ENCODE measurements at regions not wholly inside any gene's neighbourhood (a gene's known extent, or its start where the extent isn't known, plus 50 kb on each side); places are given as distances from the start of the nearest gene placed in this dataset.

DNA sequence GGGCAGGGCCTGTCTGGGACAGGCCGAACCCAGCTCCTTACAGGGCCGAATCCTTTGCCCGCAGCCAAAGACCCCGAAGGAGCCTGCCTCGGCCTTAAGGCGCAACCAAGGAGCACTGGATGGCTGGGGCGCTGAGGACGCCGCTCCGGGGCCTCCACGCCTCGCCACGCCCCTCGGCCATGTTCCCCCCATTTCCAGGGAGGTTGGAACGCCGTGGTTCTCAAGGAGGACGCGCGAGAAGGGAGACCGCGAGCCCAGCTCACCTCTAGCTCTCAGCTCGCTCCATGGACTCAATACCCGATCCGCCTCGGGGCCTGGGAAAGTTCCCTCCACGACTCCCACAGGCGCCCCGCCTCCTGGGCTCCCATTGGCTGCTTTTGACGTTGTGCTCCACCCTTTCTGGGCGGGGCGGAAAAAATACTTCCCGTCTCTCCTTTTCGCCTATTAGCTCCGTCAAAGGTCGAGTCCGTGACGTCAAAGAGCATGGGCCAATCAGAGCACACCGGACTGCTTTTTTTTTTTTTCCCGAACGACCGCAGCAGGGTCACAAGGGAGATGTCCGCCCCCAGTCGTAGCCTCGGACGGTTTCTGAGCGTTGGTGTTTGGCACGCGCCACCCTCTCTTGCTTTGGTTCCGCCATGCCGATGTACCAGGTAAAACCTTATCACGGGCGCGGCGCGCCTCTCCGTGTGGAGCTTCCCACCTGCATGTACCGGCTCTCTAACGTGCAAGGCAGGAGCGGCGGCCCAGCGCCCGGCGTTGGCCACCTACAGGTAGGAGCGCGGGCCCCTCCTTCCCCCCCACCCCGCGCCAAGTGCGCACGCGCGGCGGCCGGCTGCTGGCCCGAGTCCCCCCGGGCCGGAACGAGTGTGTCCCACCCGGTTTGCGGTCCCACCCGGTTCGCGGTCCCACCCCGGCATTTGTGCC is 305.7 kb downstream of the TYW1 start:
- Histone ChIP-seq H3K4me2 (peak overlapping the region; percentile 78), H3K36me3 (ENCODE audit: insufficient read depth) (peaks cover 14% of the 10 kb centered on the region), H3K27ac (ENCODE audit: low read depth) (peak overlapping the region; percentile 93), H2AFZ (peak overlapping the region; percentile 90; the same call in 1 of the 2 replicates), H4K20me1 (replicated peaks; ENCODE audit: insufficient read depth) (no peaks in the 10 kb centered on the region; the same call in 1 of the 2 replicates), H3K79me2 (replicated peaks; ENCODE audit: insufficient read depth) (peaks cover 43% of the 10 kb centered on the region), H3K9me2 (ENCODE audit: insufficient read depth) (no peaks in the 10 kb centered on the region), H3K4me3 (peak overlapping the region; percentile 79), H3F3A (replicated peaks; ENCODE audit: low read depth) (no peaks in the 10 kb centered on the region), H3K4me1 (ENCODE audit: insufficient read depth) (no peaks in the 10 kb centered on the region), H3K27me3 (ENCODE audit: insufficient read depth) (no peaks in the 10 kb centered on the region)
- DNase-seq (ENCODE audit: low spot score) (peak; percentile 100), ATAC-seq (peak; percentile 90)
- H3K27ac Mint-ChIP-seq: peak overlapping the region; percentile 99
- peaks cover 3% of the 10 kb centered on the region; the same call in 2 of the 3 replicates for H3K4me1 Mint-ChIP-seq
- TF ChIP-seq EZH2 (IDR thresholded peaks at IDR 0.05; ENCODE audit: low read depth, unreplicated experiment) (no peak), ZNF331 (CRISPR knock-in tag; IDR thresholded peaks at IDR 0.05; ENCODE audit: low read depth) (no peak), JUNB (IDR thresholded peaks at IDR 0.05; ENCODE audit: unreplicated experiment) (no peak), ZNF114 (CRISPR knock-in tag; IDR thresholded peaks at IDR 0.05) (no peak), STAT1 (IDR thresholded peaks at IDR 0.05; ENCODE audit: unreplicated experiment) (no peak), NANOG (IDR thresholded peaks at IDR 0.05; ENCODE audit: borderline replicate concordance) (no peak), EZH2phosphoT487 (IDR thresholded peaks at IDR 0.05; ENCODE audit: unreplicated experiment) (no peak), POLR2AphosphoS5 (IDR thresholded peaks at IDR 0.05; ENCODE audit: low read depth) (peak; percentile 85), CREB1 (CRISPR knock-in tag; IDR thresholded peaks at IDR 0.05; ENCODE audit: low read depth) (peak; percentile 74)
- TF ChIP-seq, protein P1, sequence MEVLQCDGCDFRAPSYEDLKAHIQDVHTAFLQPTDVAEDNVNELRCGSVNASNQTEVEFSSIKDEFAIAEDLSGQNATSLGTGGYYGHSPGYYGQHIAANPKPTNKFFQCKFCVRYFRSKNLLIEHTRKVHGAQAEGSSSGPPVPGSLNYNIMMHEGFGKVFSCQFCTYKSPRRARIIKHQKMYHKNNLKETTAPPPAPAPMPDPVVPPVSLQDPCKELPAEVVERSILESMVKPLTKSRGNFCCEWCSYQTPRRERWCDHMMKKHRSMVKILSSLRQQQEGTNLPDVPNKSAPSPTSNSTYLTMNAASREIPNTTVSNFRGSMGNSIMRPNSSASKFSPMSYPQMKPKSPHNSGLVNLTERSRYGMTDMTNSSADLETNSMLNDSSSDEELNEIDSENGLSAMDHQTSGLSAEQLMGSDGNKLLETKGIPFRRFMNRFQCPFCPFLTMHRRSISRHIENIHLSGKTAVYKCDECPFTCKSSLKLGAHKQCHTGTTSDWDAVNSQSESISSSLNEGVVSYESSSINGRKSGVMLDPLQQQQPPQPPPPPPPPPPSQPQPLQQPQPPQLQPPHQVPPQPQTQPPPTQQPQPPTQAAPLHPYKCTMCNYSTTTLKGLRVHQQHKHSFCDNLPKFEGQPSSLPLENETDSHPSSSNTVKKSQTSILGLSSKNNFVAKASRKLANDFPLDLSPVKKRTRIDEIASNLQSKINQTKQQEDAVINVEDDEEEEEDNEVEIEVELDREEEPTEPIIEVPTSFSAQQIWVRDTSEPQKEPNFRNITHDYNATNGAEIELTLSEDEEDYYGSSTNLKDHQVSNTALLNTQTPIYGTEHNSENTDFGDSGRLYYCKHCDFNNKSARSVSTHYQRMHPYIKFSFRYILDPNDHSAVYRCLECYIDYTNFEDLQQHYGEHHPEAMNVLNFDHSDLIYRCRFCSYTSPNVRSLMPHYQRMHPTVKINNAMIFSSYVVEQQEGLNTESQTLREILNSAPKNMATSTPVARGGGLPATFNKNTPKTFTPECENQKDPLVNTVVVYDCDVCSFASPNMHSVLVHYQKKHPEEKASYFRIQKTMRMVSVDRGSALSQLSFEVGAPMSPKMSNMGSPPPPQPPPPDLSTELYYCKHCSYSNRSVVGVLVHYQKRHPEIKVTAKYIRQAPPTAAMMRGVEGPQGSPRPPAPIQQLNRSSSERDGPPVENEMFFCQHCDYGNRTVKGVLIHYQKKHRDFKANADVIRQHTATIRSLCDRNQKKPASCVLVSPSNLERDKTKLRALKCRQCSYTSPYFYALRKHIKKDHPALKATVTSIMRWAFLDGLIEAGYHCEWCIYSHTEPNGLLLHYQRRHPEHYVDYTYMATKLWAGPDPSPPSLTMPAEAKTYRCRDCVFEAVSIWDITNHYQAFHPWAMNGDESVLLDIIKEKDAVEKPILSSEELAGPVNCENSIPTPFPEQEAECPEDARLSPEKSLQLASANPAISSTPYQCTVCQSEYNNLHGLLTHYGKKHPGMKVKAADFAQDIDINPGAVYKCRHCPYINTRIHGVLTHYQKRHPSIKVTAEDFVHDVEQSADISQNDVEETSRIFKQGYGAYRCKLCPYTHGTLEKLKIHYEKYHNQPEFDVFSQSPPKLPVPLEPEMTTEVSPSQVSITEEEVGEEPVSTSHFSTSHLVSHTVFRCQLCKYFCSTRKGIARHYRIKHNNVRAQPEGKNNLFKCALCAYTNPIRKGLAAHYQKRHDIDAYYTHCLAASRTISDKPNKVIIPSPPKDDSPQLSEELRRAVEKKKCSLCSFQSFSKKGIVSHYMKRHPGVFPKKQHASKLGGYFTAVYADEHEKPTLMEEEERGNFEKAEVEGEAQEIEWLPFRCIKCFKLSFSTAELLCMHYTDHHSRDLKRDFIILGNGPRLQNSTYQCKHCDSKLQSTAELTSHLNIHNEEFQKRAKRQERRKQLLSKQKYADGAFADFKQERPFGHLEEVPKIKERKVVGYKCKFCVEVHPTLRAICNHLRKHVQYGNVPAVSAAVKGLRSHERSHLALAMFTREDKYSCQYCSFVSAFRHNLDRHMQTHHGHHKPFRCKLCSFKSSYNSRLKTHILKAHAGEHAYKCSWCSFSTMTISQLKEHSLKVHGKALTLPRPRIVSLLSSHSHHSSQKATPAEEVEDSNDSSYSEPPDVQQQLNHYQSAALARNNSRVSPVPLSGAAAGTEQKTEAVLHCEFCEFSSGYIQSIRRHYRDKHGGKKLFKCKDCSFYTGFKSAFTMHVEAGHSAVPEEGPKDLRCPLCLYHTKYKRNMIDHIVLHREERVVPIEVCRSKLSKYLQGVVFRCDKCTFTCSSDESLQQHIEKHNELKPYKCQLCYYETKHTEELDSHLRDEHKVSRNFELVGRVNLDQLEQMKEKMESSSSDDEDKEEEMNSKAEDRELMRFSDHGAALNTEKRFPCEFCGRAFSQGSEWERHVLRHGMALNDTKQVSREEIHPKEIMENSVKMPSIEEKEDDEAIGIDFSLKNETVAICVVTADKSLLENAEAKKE (CRISPR knock-in tag; IDR thresholded peaks at IDR 0.05): no peak
- TF ChIP-seq, protein P2, sequence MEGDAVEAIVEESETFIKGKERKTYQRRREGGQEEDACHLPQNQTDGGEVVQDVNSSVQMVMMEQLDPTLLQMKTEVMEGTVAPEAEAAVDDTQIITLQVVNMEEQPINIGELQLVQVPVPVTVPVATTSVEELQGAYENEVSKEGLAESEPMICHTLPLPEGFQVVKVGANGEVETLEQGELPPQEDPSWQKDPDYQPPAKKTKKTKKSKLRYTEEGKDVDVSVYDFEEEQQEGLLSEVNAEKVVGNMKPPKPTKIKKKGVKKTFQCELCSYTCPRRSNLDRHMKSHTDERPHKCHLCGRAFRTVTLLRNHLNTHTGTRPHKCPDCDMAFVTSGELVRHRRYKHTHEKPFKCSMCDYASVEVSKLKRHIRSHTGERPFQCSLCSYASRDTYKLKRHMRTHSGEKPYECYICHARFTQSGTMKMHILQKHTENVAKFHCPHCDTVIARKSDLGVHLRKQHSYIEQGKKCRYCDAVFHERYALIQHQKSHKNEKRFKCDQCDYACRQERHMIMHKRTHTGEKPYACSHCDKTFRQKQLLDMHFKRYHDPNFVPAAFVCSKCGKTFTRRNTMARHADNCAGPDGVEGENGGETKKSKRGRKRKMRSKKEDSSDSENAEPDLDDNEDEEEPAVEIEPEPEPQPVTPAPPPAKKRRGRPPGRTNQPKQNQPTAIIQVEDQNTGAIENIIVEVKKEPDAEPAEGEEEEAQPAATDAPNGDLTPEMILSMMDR (conservative IDR thresholded peaks at IDR 0.05; ENCODE audit: low read depth in 2 of 2): peak in 1 of 2 experiments; percentile 19; a peak in 1 of 4 replicates
- TF ChIP-seq, protein P3, sequence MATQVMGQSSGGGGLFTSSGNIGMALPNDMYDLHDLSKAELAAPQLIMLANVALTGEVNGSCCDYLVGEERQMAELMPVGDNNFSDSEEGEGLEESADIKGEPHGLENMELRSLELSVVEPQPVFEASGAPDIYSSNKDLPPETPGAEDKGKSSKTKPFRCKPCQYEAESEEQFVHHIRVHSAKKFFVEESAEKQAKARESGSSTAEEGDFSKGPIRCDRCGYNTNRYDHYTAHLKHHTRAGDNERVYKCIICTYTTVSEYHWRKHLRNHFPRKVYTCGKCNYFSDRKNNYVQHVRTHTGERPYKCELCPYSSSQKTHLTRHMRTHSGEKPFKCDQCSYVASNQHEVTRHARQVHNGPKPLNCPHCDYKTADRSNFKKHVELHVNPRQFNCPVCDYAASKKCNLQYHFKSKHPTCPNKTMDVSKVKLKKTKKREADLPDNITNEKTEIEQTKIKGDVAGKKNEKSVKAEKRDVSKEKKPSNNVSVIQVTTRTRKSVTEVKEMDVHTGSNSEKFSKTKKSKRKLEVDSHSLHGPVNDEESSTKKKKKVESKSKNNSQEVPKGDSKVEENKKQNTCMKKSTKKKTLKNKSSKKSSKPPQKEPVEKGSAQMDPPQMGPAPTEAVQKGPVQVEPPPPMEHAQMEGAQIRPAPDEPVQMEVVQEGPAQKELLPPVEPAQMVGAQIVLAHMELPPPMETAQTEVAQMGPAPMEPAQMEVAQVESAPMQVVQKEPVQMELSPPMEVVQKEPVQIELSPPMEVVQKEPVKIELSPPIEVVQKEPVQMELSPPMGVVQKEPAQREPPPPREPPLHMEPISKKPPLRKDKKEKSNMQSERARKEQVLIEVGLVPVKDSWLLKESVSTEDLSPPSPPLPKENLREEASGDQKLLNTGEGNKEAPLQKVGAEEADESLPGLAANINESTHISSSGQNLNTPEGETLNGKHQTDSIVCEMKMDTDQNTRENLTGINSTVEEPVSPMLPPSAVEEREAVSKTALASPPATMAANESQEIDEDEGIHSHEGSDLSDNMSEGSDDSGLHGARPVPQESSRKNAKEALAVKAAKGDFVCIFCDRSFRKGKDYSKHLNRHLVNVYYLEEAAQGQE (IDR thresholded peaks at IDR 0.05; ENCODE audit: unreplicated experiment): peak; percentile 9
- TF ChIP-seq, protein P4, sequence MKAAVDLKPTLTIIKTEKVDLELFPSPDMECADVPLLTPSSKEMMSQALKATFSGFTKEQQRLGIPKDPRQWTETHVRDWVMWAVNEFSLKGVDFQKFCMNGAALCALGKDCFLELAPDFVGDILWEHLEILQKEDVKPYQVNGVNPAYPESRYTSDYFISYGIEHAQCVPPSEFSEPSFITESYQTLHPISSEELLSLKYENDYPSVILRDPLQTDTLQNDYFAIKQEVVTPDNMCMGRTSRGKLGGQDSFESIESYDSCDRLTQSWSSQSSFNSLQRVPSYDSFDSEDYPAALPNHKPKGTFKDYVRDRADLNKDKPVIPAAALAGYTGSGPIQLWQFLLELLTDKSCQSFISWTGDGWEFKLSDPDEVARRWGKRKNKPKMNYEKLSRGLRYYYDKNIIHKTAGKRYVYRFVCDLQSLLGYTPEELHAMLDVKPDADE (IDR thresholded peaks at IDR 0.05): no peak; the same call in 1 of the 2 replicates
- H3K36me3 Mint-ChIP-seq (ENCODE audit: low read depth): peaks cover 20% of the 10 kb centered on the region; the same call in 2 of the 3 replicates
- H3K4me3 Mint-ChIP-seq: peak overlapping the region; percentile 92
- peaks cover 7% of the 10 kb centered on the region for H3K27me3 Mint-ChIP-seq (ENCODE audit: insufficient read depth, low read depth, poor library complexity)
- no peaks in the 10 kb centered on the region for H3K9me3 Mint-ChIP-seq
